ENCODE measurements at regions not wholly inside any gene's neighbourhood (a gene's known extent, or its start where the extent isn't known, plus 50 kb on each side); places are given as distances from the start of the nearest gene placed in this dataset.

- no peak for TF ChIP-seq CTCF (IDR thresholded peaks at IDR 0.05)
- no peak overlapping the region for H3K27ac ChIP-seq
- no peak for DNase-seq (ENCODE audit: low spot score)
- no peak overlapping the region for H3K4me3 ChIP-seq
Observed at GRCh38 chr10:108899670-108900069, 1023.6 kb downstream of the XPNPEP1 start.

GRCh38 chr10:108894402-108895301 is 1028.7 kb downstream of the XPNPEP1 start:
- TF ChIP-seq CTCF (IDR thresholded peaks at IDR 0.05) = no peak
- DNase-seq (ENCODE audit: low spot score) = no peak
- Histone ChIP-seq H3K27ac (no peak overlapping the region), H3K4me3 (no peak overlapping the region)

- no peak overlapping the region for H3K4me3 ChIP-seq
- no peak for TF ChIP-seq CTCF (IDR thresholded peaks at IDR 0.05)
- DNase-seq (ENCODE audit: low spot score) = no peak
Observed at GRCh38 chr10:108877095-108877561, 1046.2 kb downstream of the XPNPEP1 start.

GRCh38 chr10:108872854-108873253 is 1050.5 kb downstream of the XPNPEP1 start:
- no peak for TF ChIP-seq CTCF (IDR thresholded peaks at IDR 0.05)
- no peak overlapping the region for H3K4me3 ChIP-seq
- DNase-seq (ENCODE audit: low spot score) = no peak
- no peak overlapping the region for H3K27ac ChIP-seq

More at GRCh38 chr10:108877095-108877561, 1046.2 kb downstream of the XPNPEP1 start:
- no peak overlapping the region for H3K27ac ChIP-seq

GRCh38 chr10:108868881-108869280 is 1054.4 kb downstream of the XPNPEP1 start:
- no peak overlapping the region for H3K27ac ChIP-seq
- no peak overlapping the region for H3K4me3 ChIP-seq
- no peak for TF ChIP-seq CTCF (IDR thresholded peaks at IDR 0.05)
- DNase-seq (ENCODE audit: low spot score) = no peak

- no peak for DNase-seq (ENCODE audit: low spot score)
- no peak for TF ChIP-seq CTCF (IDR thresholded peaks at IDR 0.05)
- Histone ChIP-seq H3K27ac (no peak overlapping the region), H3K4me3 (no peak overlapping the region)
Observed at GRCh38 chr10:108862676-108863350, 1060.5 kb downstream of the XPNPEP1 start.
